ENCODE measurements at regions not wholly inside any gene's neighbourhood (a gene's known extent, or its start where the extent isn't known, plus 50 kb on each side); places are given as distances from the start of the nearest gene placed in this dataset.

GRCh38 chrX:8005678-8006347 lies 78.6 kb upstream of the PNPLA4 start:
- Histone ChIP-seq H3K4me1 (ENCODE audit: control insufficient read depth in 4 of 4, insufficient read depth in 4 of 4, low read length in 3 of 4) (no peaks in the 10 kb centered on the region), H3K36me3 (ENCODE audit: control insufficient read depth in 4 of 4, insufficient read depth in 3 of 4, low read depth in 1 of 4, low read length in 3 of 4) (no peaks in the 10 kb centered on the region), H3K27ac (ENCODE audit: low read depth in 1 of 2, low read length in 2 of 2) (no peak overlapping the region), H3K4me3 (ENCODE audit: low read depth in 1 of 3, low read length in 3 of 3) (no peak overlapping the region), H3K9me3 (ENCODE audit: control insufficient read depth in 4 of 4, low read length in 3 of 4) (no peaks in the 10 kb centered on the region), H3K27me3 (ENCODE audit: control insufficient read depth in 4 of 4, insufficient read depth in 4 of 4, low read length in 3 of 4) (no peaks in the 10 kb centered on the region), H3K9ac (ENCODE audit: low read depth in 1 of 2, low read length in 2 of 2) (no peak overlapping the region)
- no peak for DNase-seq (ENCODE audit: low spot score)
- TF ChIP-seq MAX (IDR thresholded peaks at IDR 0.05) (no peak), RAD21 (IDR thresholded peaks at IDR 0.05) (no peak), ATF3 (IDR thresholded peaks at IDR 0.05) (no peak), JUND (IDR thresholded peaks at IDR 0.05) (no peak), RXRA (IDR thresholded peaks at IDR 0.05) (no peak), HNF4A (conservative IDR thresholded peaks at IDR 0.05) (no peak), HNF4G (IDR thresholded peaks at IDR 0.05) (no peak), REST (IDR thresholded peaks at IDR 0.05) (no peak), SP1 (IDR thresholded peaks at IDR 0.05) (no peak)
- 87% methylated on average over 2 of the region's 2 CpGs for WGBS

- no peak for TF ChIP-seq HNF4G (IDR thresholded peaks at IDR 0.05)
- no peak for TF ChIP-seq REST (IDR thresholded peaks at IDR 0.05)
- TF ChIP-seq FOXA1 (IDR thresholded peaks at IDR 0.05) = no peak
- no peak for TF ChIP-seq ATF3 (IDR thresholded peaks at IDR 0.05)
- 98% methylated on average over 29 of the region's 29 CpGs for WGBS
- H3K4me3 ChIP-seq (ENCODE audit: low read depth in 1 of 3, low read length in 3 of 3) = no peak overlapping the region
- H3K9me3 ChIP-seq (ENCODE audit: control insufficient read depth in 4 of 4, low read length in 3 of 4) = peaks cover 0 to 2% (median 0%) of the 10 kb centered on the region in 4 donors
- H3K27ac ChIP-seq (ENCODE audit: low read depth in 1 of 2, low read length in 2 of 2) = no peak overlapping the region
- H3K36me3 ChIP-seq (ENCODE audit: control insufficient read depth in 4 of 4, insufficient read depth in 3 of 4, low read depth in 1 of 4, low read length in 3 of 4) = no peaks in the 10 kb centered on the region
- no peaks in the 10 kb centered on the region for H3K4me1 ChIP-seq (ENCODE audit: control insufficient read depth in 4 of 4, insufficient read depth in 4 of 4, low read length in 3 of 4)
- no peak for DNase-seq (ENCODE audit: low spot score)
- no peaks in the 10 kb centered on the region for H3K27me3 ChIP-seq (ENCODE audit: control insufficient read depth in 4 of 4, insufficient read depth in 4 of 4, low read length in 3 of 4)
- no peak overlapping the region for H3K9ac ChIP-seq (ENCODE audit: low read depth in 1 of 2, low read length in 2 of 2)
Observed at GRCh38 chrX:8003147-8003883, 76.1 kb upstream of the PNPLA4 start.

All from liver (tissue), 7 donors.